HFF-Myc (cell line): ENCODE measurements at regions not wholly inside any gene's neighbourhood (a gene's known extent, or its start where the extent isn't known, plus 50 kb on each side); places are given as distances from the start of the nearest gene placed in this dataset.
"Not testable (repeated sequence)": the region's sequence is repeated elsewhere in the genome, so short reads cannot be mapped to it uniquely, and the experiment has no call there.

Experiments used
- DNase-seq: peaks from one replicate; pipeline ENCODE4 v3.0.0-alpha.2; 2011; ENCODE audit warnings: low read depth; ENCODE audit errors: extremely low read depth
- H3K4me3 ChIP-seq: replicated peaks from 2 replicates; pipeline ENCODE4 v1.5.1; 2011; ENCODE audit warnings: low read depth, mild to moderate bottlenecking, control low read depth, low read length
- CTCF ChIP-seq: IDR thresholded peaks from 2 replicates; pipeline ENCODE4 v1.5.1; 2012; ENCODE audit warnings: mild to moderate bottlenecking, low read depth, low read length, control low read depth; ENCODE audit errors: missing control alignments

- no peak for DNase-seq
Measured at GRCh38 chr1:214135886-214136285, 145.1 kb upstream of the SMYD2 start.

GRCh38 chr1:214136324-214136919 lies 144.5 kb upstream of the SMYD2 start:
- TF ChIP-seq CTCF, result no peak
- no peak overlapping the region for H3K4me3 ChIP-seq
- DNase-seq, result no peak

More at GRCh38 chr1:214135886-214136285, 145.1 kb upstream of the SMYD2 start:
- no peak for TF ChIP-seq CTCF
- no peak overlapping the region for H3K4me3 ChIP-seq

GRCh38 chr1:214141486-214141885 lies 139.5 kb upstream of the SMYD2 start:
- H3K4me3 ChIP-seq, result no peak overlapping the region
- no peak for TF ChIP-seq CTCF
- DNase-seq, result no peak

- H3K4me3 ChIP-seq, result no peak overlapping the region
- DNase-seq, result no peak
- no peak for TF ChIP-seq CTCF
Measured at GRCh38 chr1:214143006-214143992, 137.7 kb upstream of the SMYD2 start.

- DNase-seq, H3K4me3 ChIP-seq: not testable (repeated sequence)
Measured at GRCh38 chr1:214144521-214144920, 136.4 kb upstream of the SMYD2 start.

- no peak overlapping the region for H3K4me3 ChIP-seq
- TF ChIP-seq CTCF, result no peak
- DNase-seq, result no peak
Measured at GRCh38 chr1:214146523-214146922, 134.4 kb upstream of the SMYD2 start.

GRCh38 chr1:214154596-214155292 lies 126.2 kb upstream of the SMYD2 start:
- DNase-seq, result no peak
- no peak overlapping the region for H3K4me3 ChIP-seq
- TF ChIP-seq CTCF, result no peak
